ENCODE measurements at regions not wholly inside any gene's neighbourhood (a gene's known extent, or its start where the extent isn't known, plus 50 kb on each side); places are given as distances from the start of the nearest gene placed in this dataset.

GRCh38 chr9:687034-687785 is 154.3 kb upstream of the DMRT1 start:
- in situ Hi-C loops (cut with HindIII; ENCODE audit: low sequenced_read_pairs), result no loop called here

- in situ Hi-C loops (cut with HindIII; ENCODE audit: low sequenced_read_pairs), result no loop called here
These were observed 153.5 kb upstream of the DMRT1 start for GRCh38 chr9:687994-688393.

GRCh38 chr9:690517-691111 is 150.9 kb upstream of the DMRT1 start:
- in situ Hi-C loops (cut with HindIII; ENCODE audit: low sequenced_read_pairs), result no loop called here

- in situ Hi-C loops (cut with HindIII; ENCODE audit: low sequenced_read_pairs), result no loop called here
These were observed 149.6 kb upstream of the DMRT1 start for GRCh38 chr9:691825-692400.

GRCh38 chr9:692636-693129 is 148.8 kb upstream of the DMRT1 start:
- in situ Hi-C loops (cut with HindIII; ENCODE audit: low sequenced_read_pairs), result no loop called here

GRCh38 chr9:693201-694091 is 148.1 kb upstream of the DMRT1 start:
- in situ Hi-C loops (cut with HindIII; ENCODE audit: low sequenced_read_pairs), result no loop called here

- in situ Hi-C loops (cut with HindIII; ENCODE audit: low sequenced_read_pairs), result no loop called here
These were observed 147.4 kb upstream of the DMRT1 start for GRCh38 chr9:694092-694402.

- in situ Hi-C loops (cut with HindIII; ENCODE audit: low sequenced_read_pairs), result no loop called here
These were observed 146.9 kb upstream of the DMRT1 start for GRCh38 chr9:694403-695154.

GRCh38 chr9:695252-695651 is 146.2 kb upstream of the DMRT1 start:
- in situ Hi-C loops (cut with HindIII; ENCODE audit: low sequenced_read_pairs), result no loop called here

GRCh38 chr9:696332-697323 is 144.9 kb upstream of the DMRT1 start:
- in situ Hi-C loops (cut with HindIII; ENCODE audit: low sequenced_read_pairs), result no loop called here

GRCh38 chr9:698276-698675 is 143.2 kb upstream of the DMRT1 start:
- in situ Hi-C loops (cut with HindIII; ENCODE audit: low sequenced_read_pairs), result no loop called here

GRCh38 chr9:698954-699353 is 142.5 kb upstream of the DMRT1 start:
- in situ Hi-C loops (cut with HindIII; ENCODE audit: low sequenced_read_pairs), result no loop called here

- in situ Hi-C loops (cut with HindIII; ENCODE audit: low sequenced_read_pairs), result no loop called here
These were observed 142.1 kb upstream of the DMRT1 start for GRCh38 chr9:699396-699795.

- in situ Hi-C loops (cut with HindIII; ENCODE audit: low sequenced_read_pairs), result no loop called here
These were observed 140.9 kb upstream of the DMRT1 start for GRCh38 chr9:700365-701282.

GRCh38 chr9:703392-703791 is 138.1 kb upstream of the DMRT1 start:
- in situ Hi-C loops (cut with HindIII; ENCODE audit: low sequenced_read_pairs), result no loop called here

GRCh38 chr9:706073-706472 is 135.4 kb upstream of the DMRT1 start:
- in situ Hi-C loops (cut with HindIII; ENCODE audit: low sequenced_read_pairs), result no loop called here

- in situ Hi-C loops (cut with HindIII; ENCODE audit: low sequenced_read_pairs), result no loop called here
These were observed 134.7 kb upstream of the DMRT1 start for GRCh38 chr9:706606-707459.

- in situ Hi-C loops (cut with HindIII; ENCODE audit: low sequenced_read_pairs), result no loop called here
These were observed 133.3 kb upstream of the DMRT1 start for GRCh38 chr9:708182-708550.

Measured in DLD1 (cell line).